T-helper 2 cell treated with Interferon-gamma antibody and Interleukin-4, amounts not matched to agents 100 ng/mL and 5 ng/mL, for 36 hours (primary cell): ENCODE measurements at regions not wholly inside any gene's neighbourhood (a gene's known extent, or its start where the extent isn't known, plus 50 kb on each side); places are given as distances from the start of the nearest gene placed in this dataset.

ENCODE experiments used
- intact Hi-C: fragments of 100-400 bp; cut with micrococcal nuclease; formaldehyde crosslinking; loops from one replicate; pipeline ENCODE4 v1.15.1; 2023

GRCh38 chr1:193771596-193771995 lies 585.2 kb upstream of the B3GALT2 start:
- intact Hi-C loops = no loop called here

DNA sequence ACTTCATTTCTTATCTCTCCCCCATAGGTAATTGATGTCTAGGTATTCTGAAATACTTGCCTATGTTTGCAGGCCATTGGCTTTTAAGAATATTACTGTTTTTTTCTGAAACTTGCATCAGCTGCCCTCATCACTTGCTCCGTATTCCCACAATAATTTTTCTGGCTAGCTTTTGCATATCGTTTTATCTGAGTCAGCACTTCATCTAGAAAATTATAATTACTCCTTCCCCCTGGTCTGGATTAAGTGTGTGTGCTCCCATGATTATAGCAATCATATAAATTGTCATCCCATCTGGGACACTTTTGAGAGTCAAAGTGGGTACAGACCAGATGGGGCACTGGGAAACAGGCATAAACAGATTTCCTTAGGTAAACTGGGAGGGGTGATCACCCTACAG lies 583.2 kb upstream of the B3GALT2 start:
- intact Hi-C loops = no loop called here

GRCh38 chr1:193767886-193768285 lies 581.5 kb upstream of the B3GALT2 start:
- intact Hi-C loops = no loop called here

DNA sequence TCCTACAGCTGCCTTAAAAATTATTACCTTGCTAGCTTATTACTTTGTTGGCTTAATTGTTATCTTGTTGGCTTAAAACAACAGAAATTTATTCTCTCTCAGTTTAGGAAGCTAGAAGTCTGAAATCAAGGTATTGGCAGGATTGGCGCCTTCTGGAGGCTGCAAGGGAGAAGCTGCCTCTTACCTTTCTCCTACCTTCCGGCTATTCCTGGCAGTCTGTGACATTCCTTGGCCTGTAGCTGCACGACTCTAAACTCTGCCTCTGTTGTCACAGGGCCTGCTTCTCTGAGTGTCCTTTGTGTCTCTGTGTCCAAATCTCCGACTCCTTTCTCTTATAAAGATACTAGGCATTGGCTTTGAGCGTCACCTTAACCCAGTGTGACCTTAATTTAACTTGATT lies 579.9 kb upstream of the B3GALT2 start:
- intact Hi-C loops = no loop called here

GRCh38 chr1:193763266-193763665 lies 576.9 kb upstream of the B3GALT2 start:
- intact Hi-C loops = no loop called here

DNA sequence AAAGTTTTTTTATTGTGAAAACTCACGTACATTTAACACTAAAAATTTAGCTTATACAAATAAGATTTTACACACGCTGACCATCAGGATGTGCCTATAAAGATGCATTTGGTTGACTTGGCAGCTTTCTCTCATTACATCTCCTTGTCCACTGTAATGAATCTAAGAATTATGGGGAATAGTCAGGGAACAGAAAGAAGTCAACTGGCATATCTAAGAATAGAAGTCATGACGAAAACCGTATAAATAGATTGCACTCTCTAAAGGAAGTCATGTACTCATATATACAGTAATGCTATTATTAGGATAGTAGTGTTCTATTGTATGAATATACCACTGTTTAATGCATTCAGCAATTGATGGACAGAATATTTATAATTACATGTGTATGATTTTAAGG lies 575.8 kb upstream of the B3GALT2 start:
- intact Hi-C loops = no loop called here

- intact Hi-C loops = no loop called here
Observed at GRCh38 chr1:193755441-193755840, 569.0 kb upstream of the B3GALT2 start.

DNA sequence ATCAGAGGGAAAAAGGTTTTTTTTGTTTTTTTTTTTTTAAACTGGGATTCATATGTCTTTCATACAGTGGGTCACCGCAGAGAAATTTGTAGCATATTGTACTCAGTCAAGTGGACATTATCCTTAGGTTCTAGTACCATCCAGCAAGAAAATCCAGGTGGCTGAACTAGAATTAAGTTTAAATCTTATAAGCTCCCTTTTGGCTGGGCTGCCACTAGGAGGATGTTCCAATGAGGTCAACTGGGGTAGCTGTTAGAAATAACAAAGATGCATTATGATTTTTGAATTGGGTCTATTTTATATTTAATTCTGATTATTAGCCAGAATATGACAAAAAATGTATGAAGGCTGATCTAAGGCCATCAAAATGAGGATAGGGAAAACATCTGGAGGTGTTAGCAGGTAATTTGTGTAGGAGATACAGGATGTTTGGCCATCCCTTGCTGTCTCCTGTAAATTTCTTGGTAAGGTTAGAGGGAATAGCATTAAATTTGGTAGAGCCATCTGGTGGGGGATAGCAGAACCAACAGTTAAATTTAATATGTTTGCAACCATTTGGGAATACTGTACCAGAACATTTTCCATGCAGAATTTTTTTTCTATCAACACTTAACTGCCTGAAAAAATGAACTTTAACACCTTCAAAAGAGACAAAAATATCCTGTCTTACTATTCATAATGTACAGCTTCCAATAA lies 568.5 kb upstream of the B3GALT2 start:
- intact Hi-C loops = no loop called here

GRCh38 chr1:193754151-193754550 lies 567.7 kb upstream of the B3GALT2 start:
- intact Hi-C loops = no loop called here

DNA sequence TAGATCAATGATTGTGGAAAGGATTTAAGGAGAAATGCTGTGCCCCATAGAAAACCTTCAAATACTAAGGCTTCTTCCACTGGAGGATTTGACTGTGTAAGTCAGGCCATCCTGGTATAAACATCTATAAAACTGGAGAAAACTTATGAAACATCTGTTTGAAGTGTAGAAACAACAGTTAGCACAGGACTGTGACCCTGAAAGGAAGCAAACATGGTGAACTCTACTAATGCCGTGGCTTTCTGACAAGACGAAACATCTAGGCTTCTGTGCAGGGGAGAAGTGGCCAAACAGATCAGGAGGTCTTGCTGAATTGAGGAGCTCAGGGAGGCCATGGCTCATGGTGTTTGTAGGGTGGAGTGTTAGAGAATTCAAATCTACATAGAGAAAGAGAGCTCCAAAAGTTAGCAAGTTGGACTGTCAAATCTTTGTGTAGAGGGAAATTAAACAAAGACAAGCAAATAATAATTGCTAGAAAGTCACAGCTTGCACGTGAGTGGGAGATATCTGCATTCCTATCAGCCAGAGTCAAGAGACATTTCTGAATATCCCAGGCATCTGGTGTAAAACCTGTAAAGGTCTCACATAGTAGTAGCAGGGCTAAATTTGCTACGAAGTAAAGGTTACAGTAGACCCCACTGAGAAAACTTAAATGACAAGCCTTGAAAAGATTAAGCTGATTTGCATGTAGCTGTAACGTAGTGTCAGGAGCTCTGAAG lies 566.8 kb upstream of the B3GALT2 start:
- intact Hi-C loops = no loop called here

DNA sequence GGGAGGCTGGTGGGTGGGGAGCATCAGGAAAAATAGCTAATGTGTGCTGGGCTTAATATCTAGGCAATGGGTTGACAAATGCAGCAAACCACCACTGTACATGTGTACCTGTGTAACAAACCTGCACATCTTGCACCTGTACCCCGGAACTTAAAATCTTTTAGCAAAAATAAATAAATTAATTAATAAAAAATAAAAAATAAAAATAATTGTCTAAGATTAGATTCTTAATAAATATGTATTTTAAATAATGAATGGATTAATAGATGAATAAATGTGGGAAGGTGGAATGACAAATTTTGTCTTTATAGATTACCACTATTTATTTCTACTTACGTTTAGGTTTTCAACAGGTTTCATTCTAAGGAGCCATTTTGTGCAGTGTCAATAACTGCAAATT lies 563.5 kb upstream of the B3GALT2 start:
- intact Hi-C loops = no loop called here

GRCh38 chr1:193747579-193747978 lies 561.2 kb upstream of the B3GALT2 start:
- intact Hi-C loops = no loop called here

- intact Hi-C loops = no loop called here
Observed at GRCh38 chr1:193741228-193741627, 554.8 kb upstream of the B3GALT2 start.

DNA sequence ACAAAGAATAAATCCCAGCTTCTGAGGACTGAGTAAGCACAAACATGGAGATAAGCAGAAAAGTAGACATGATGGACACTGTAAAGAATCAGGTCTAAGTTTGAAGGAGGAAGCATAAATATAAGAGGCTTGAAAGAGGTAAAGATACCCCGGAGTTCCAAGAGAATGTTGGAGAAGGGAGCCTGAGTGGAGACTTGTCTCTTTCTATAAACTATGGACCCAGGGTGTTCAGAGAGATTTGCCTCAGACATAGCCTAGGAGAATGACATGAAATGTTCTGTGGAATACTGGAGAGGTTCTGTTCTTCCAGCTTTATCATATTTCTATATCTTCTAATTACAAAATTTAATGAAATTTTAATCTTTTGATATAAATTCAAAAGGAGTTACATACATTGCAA lies 554.3 kb upstream of the B3GALT2 start:
- intact Hi-C loops = no loop called here

GRCh38 chr1:193736507-193736906 lies 550.1 kb upstream of the B3GALT2 start:
- intact Hi-C loops = no loop called here

GRCh38 chr1:193733674-193734073 lies 547.3 kb upstream of the B3GALT2 start:
- intact Hi-C loops = no loop called here

DNA sequence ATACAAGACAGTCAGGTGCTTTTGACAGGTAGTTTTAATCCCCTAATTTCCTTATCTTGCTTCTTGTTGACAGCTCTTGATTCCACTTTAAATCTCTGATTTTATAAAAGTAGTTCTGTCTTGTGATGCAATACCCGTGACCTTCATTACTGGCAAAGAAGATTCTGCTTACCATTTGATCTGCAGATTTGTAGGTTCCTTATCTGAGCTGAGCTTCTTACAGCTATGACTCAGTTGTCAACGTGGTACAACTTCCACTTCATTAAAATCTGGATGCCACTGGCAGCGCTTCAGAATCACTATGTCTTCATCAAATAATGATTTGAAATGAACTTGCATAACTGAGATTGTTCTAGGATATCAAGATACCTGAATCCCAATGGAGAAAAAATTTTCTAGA lies 543.6 kb upstream of the B3GALT2 start:
- intact Hi-C loops = no loop called here

DNA sequence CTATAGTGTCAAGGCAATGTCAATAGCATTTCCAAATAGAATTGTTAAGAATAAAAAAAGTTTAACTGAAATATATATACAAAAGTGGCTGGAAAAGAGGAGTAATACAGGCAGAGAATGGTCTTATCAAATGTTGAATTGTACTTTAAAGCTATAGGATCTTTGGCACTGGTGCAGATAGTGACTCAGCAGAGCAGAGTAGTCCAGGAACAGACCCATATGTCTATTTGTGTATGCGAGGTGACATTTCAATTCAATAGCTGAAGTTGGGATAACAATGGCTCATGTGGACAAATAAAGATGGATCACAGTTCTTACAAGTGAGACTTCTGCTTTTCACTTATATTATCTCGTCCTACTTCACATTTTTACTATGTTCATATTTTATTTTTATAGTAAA lies 543.0 kb upstream of the B3GALT2 start:
- intact Hi-C loops = no loop called here

DNA sequence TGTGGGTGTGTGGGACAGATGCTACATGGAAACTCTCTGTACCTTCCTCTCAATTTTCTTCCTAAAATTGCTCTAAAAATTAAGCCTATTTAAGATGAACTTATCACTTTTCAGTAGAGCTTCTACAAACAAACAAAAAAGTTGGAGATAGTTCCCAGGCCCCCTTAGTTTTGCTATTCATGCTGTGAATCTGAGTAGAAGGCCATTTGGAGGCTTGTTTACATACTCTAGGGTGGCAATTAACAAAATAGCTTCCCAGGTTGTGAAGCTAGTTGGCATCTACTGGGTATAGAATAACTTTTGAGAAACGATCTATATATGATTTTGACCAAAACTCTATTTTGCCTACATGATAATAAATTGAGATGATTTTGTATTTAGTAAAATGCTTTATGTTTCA lies 541.4 kb upstream of the B3GALT2 start:
- intact Hi-C loops = no loop called here

- intact Hi-C loops = no loop called here
Observed at GRCh38 chr1:193726722-193727121, 540.3 kb upstream of the B3GALT2 start.

DNA sequence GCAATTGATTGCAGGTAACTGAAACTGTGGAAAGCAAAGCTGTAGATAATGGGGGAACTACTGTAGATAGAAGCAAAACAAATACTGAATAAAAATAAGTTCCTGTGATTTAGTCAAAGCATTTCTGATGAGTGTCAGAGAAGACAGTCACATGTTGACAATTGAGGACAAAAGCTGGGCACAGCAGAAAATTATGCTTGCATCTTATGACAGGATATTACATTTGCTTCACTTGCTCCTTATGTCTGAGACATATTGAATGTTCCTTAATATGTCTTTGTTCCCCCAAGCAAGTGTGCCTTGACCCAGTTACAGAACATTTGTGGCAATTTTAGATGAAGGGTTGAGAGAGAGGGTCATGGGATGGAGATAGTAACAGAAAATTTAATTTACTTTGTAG lies 526.0 kb upstream of the B3GALT2 start:
- intact Hi-C loops = no loop called here

- intact Hi-C loops = no loop called here
Observed at GRCh38 chr1:193709607-193710006, 523.2 kb upstream of the B3GALT2 start.
